ENCODE measurements at regions not wholly inside any gene's neighbourhood (a gene's known extent, or its start where the extent isn't known, plus 50 kb on each side); places are given as distances from the start of the nearest gene placed in this dataset.

GRCh38 chr13:29664591-29664990 is 69.1 kb upstream of the SLC7A1 start:
- DNase-seq (ENCODE audit: low spot score) (no peak), FAIRE-seq (no peak)

- FAIRE-seq (no peak), DNase-seq (ENCODE audit: low spot score) (no peak)
Measured at GRCh38 chr13:29654843-29655547, 59.5 kb upstream of the SLC7A1 start.

- DNase-seq (ENCODE audit: low spot score) (no peak), FAIRE-seq (no peak)
Measured at GRCh38 chr13:29654384-29654783, 58.9 kb upstream of the SLC7A1 start.

GRCh38 chr13:29648760-29649159 is 53.3 kb upstream of the SLC7A1 start:
- FAIRE-seq (no peak), DNase-seq (ENCODE audit: low spot score) (no peak)
